ENCODE measurements at regions not wholly inside any gene's neighbourhood (a gene's known extent, or its start where the extent isn't known, plus 50 kb on each side); places are given as distances from the start of the nearest gene placed in this dataset.

GRCh38 chr5:88490874-88491273 is 222.2 kb upstream of the TMEM161B start:
- TF ChIP-seq, protein P1, sequence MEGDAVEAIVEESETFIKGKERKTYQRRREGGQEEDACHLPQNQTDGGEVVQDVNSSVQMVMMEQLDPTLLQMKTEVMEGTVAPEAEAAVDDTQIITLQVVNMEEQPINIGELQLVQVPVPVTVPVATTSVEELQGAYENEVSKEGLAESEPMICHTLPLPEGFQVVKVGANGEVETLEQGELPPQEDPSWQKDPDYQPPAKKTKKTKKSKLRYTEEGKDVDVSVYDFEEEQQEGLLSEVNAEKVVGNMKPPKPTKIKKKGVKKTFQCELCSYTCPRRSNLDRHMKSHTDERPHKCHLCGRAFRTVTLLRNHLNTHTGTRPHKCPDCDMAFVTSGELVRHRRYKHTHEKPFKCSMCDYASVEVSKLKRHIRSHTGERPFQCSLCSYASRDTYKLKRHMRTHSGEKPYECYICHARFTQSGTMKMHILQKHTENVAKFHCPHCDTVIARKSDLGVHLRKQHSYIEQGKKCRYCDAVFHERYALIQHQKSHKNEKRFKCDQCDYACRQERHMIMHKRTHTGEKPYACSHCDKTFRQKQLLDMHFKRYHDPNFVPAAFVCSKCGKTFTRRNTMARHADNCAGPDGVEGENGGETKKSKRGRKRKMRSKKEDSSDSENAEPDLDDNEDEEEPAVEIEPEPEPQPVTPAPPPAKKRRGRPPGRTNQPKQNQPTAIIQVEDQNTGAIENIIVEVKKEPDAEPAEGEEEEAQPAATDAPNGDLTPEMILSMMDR (IDR thresholded peaks at IDR 0.05; ENCODE audit: insufficient read depth, low read depth, low read length, missing control alignments): no peak
- H3K4me3 ChIP-seq (ENCODE audit: low read length): no peak overlapping the region
- DNase-seq (ENCODE audit: low read depth): no peak

GRCh38 chr5:88489364-88489763 is 220.7 kb upstream of the TMEM161B start:
- TF ChIP-seq, protein P1 (IDR thresholded peaks at IDR 0.05; ENCODE audit: insufficient read depth, low read depth, low read length, missing control alignments): no peak
- no peak for DNase-seq (ENCODE audit: low read depth)
- no peak overlapping the region for H3K4me3 ChIP-seq (ENCODE audit: low read length)

DNA sequence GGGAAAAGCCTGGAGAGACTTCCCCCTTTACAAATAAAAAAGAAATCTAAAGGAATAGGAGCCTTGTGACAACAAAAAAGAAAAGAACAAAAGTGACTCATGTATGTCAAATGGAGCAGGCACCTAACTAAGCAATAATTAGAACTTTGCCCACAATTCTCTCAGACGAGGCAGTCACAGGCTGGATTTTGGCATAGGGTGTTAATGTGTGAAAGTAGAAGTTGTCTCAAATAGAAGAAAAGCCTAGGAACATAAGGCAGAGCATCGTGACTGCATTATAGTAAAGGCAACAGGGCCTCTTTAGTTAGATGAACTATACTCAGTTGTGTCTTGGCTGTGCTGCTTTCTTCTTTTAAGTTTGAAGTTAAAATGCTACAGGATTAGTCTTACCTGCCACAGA is 219.9 kb upstream of the TMEM161B start:
- TF ChIP-seq, protein P1 (IDR thresholded peaks at IDR 0.05; ENCODE audit: insufficient read depth, low read depth, low read length, missing control alignments): no peak
- no peak overlapping the region for H3K4me3 ChIP-seq (ENCODE audit: low read length)
- DNase-seq (ENCODE audit: low read depth): no peak

- H3K4me3 ChIP-seq (ENCODE audit: low read length): no peak overlapping the region
- TF ChIP-seq, protein P1 (IDR thresholded peaks at IDR 0.05; ENCODE audit: insufficient read depth, low read depth, low read length, missing control alignments): no peak
- DNase-seq (ENCODE audit: low read depth): no peak
Observed at GRCh38 chr5:88488130-88488529, 219.5 kb upstream of the TMEM161B start.

- H3K4me3 ChIP-seq (ENCODE audit: low read length): no peak overlapping the region
- DNase-seq (ENCODE audit: low read depth): no peak
- TF ChIP-seq, protein P1 (IDR thresholded peaks at IDR 0.05; ENCODE audit: insufficient read depth, low read depth, low read length, missing control alignments): no peak
Observed at GRCh38 chr5:88487066-88487465, 218.4 kb upstream of the TMEM161B start.

DNA sequence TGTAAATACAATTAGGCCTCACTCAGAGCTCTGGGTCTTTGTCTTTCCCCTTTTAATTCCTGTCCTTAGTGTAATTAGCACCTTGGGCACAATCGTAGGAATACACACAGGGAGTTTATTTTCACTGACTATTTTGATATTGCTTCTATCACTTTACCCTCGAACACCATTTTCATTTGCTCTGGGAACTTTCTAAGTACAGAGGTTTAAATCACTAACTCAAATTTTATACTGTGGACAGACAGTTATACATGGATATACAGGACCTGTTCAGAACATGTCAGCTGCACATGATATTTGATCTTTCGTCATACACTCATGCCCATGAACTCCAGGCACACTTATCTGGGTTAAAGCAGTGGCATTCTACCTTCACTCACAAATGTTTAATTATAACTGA is 217.8 kb upstream of the TMEM161B start:
- no peak overlapping the region for H3K4me3 ChIP-seq (ENCODE audit: low read length)
- DNase-seq (ENCODE audit: low read depth): no peak
- TF ChIP-seq, protein P1 (IDR thresholded peaks at IDR 0.05; ENCODE audit: insufficient read depth, low read depth, low read length, missing control alignments): no peak

GRCh38 chr5:88485531-88485930 is 216.9 kb upstream of the TMEM161B start:
- TF ChIP-seq, protein P1 (IDR thresholded peaks at IDR 0.05; ENCODE audit: insufficient read depth, low read depth, low read length, missing control alignments): no peak

More at GRCh38 chr5:88485531-88485930, 216.9 kb upstream of the TMEM161B start:
- H3K4me3 ChIP-seq (ENCODE audit: low read length): no peak overlapping the region
- no peak for DNase-seq (ENCODE audit: low read depth)
